Hematopoietic multipotent progenitor cell (in vitro differentiated cells): ENCODE measurements at regions not wholly inside any gene's neighbourhood (a gene's known extent, or its start where the extent isn't known, plus 50 kb on each side); places are given as distances from the start of the nearest gene placed in this dataset.

Source experiments
- DNase-seq, 3 donors: peaks; one replicate each; pipeline ENCODE4 v3.0.0-alpha.2; 2011 to 2015; ENCODE audit warnings: low read depth in 2 of 3, low spot score in 2 of 3

GRCh38 chr10:76736392-76736791 is 901.2 kb downstream of the KCNMA1 start:
- DNase-seq, result no peak

DNA sequence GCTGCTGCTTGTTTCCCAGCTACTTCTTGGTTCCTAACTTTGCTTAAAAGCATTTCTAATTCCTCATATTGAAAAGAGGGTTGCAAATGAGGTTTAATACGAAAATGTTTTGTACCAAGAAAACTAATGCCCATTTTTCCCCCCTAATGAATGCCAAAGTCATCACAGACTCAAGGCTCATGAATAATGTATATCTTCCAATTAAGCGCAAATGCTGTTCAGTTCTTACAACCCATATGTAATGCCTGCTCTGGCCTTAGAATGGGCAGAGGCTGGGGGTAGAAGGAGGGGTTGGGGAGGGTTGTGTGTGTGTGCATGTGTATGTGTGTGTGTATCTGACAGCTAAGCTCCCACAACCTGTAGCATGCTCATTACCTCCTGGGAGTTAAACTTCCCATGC is 901.7 kb downstream of the KCNMA1 start:
- DNase-seq, result no peak

- DNase-seq, result peak in 1 of 3 donors; percentile 54
Observed at GRCh38 chr10:76733441-76733936, 904.1 kb downstream of the KCNMA1 start.

- DNase-seq, result no peak
Observed at GRCh38 chr10:76732306-76732705, 905.3 kb downstream of the KCNMA1 start.

DNA sequence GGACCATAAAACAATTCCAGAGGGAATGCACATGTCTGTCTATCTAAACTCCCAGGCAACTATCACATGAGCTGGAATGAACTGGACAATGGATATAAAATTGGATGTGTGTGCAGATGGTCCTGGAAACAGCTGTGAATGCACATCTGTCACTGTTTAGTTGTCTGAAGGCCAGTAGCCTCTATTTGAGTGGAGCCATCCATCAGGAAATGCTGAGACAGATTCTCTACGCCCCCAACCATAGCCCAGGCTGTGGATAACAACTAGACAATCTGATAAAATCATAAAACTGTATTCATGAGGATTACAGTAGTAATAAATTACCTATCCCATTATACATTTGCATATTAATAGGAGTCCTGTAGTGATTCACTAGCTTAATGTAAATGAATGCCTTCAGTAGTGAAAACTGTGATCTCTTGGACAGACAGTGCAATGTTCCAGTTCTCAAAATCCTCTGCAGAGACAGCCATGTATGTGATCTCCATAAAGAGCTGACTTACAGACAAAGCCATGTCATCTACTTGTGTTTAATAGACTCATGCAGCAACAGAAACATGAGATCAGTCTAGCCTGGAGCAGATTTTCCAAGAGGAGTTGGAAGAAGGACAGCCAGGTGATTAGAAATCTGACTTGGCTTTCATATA is 907.6 kb downstream of the KCNMA1 start:
- DNase-seq, result no peak

DNA sequence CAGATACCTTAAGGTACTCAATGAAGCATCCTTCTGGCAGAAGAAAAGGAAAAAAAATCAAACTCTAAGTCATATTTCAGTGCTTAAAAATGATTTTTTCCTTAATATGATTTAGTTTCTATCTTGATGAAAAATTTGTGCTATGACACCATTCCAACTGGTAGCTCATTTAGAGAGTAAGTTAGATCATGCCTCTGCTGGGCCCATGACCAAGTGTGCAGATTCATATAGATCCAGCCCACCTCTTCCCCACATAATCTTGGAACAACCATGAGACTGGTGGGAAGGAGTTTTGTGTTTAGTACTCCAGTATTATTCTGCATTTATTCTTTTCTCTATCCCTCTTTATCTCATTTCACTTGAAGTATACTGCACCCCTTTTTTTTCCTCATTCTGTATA is 908.3 kb downstream of the KCNMA1 start:
- no peak for DNase-seq

- DNase-seq, result no peak
Observed at GRCh38 chr10:76727038-76727437, 910.6 kb downstream of the KCNMA1 start.

GRCh38 chr10:76723844-76724243 is 913.8 kb downstream of the KCNMA1 start:
- DNase-seq, result no peak

DNA sequence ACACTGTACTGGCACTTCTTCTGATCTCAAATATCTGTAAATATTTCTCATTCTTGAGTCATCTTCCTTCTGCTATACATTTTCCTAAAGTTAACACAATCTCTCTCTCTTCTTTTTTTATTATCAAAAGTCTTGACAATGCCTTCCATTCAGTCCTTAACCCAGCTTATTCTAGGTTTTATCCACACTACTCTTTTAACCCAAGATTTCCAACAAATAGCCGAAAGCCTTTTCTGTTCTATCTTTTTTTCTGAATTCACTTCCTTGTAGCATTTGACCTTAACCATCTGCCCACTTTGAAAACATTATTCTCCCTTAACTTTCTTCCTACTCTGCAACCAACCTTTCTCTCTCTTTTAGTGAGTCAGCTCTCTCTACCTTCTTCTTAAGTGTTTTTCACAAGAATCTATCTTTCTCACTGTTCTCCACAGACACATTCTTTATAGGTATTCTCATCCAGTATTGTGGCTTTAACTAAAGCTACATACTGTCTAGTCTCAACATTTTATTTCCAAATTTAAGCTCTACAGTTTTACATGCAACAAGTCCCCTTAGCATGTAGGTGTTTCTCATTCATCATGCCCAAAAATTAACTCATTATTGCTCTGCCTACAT is 915.6 kb downstream of the KCNMA1 start:
- DNase-seq, result no peak

- no peak for DNase-seq
Observed at GRCh38 chr10:76719006-76719405, 918.6 kb downstream of the KCNMA1 start.

- DNase-seq, result no peak
Observed at GRCh38 chr10:76717141-76717540, 920.5 kb downstream of the KCNMA1 start.

GRCh38 chr10:76711222-76711997 is 926.2 kb downstream of the KCNMA1 start:
- no peak for DNase-seq

DNA sequence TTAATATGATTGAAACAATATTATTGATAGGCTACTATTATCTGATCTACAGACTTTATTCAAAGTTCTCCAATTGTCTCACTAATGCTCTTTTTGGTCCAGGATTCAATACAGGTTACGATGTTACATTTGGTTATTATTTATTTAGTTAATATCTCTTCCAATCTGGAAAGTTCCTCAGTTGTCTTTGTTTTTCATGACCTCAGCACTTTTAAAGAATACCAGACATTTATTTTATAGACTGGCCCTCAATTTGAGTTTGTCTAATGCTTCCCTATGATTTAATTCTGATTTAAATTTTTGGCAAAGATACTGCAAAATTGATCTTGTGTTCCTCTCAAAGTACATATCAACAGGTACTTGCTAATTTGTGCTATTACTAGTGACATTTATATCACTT is 937.4 kb downstream of the KCNMA1 start:
- no peak for DNase-seq

- no peak for DNase-seq
Observed at GRCh38 chr10:76697923-76698322, 939.7 kb downstream of the KCNMA1 start.

DNA sequence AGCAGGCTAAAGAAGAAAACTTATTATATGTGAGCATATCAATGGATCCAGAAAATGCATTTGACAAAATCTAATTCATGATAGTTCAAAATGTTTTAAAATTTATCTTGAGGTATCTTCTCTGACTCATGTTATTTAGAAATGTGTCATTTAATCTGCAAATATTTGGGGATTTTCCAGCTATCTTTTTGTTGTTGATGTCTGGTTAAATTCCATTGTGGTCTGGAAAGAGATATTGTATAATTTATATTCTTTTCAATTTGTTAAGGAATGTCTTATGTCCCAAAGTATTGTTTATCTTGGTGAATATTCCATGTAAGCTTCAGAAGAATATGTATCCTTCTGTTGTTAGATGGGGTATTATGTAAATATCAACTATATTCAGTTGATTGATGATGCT is 942.5 kb downstream of the KCNMA1 start:
- no peak for DNase-seq

GRCh38 chr10:76686201-76686600 is 951.4 kb downstream of the KCNMA1 start:
- no peak for DNase-seq

DNA sequence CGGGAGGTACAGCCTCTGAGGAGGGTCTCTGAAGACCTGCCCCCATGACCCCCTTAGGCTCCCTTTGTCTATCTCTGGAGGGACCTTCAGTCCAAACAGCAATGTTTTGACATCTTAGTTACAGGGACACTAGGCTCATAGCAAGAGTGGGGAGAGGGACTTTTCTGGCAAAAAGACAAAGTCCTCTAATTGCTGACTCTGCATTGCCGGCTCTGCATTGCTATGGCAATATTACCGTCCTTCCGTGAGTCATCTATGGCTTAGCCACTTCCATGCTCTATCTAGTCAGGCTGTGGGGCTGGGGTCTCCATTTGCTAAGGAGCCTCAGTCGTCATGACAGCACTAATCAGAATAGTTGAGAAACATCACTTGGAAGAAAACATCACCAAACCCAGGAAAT is 952.6 kb downstream of the KCNMA1 start:
- DNase-seq, result no peak

- DNase-seq, result no peak
Observed at GRCh38 chr10:76681153-76681552, 956.5 kb downstream of the KCNMA1 start.

GRCh38 chr10:76679030-76679429 is 958.6 kb downstream of the KCNMA1 start:
- DNase-seq, result no peak

- no peak for DNase-seq
Observed at GRCh38 chr10:76675951-76676587, 961.5 kb downstream of the KCNMA1 start.

GRCh38 chr10:76675561-76675950 is 962.1 kb downstream of the KCNMA1 start:
- DNase-seq, result no peak
